ENCODE measurements at regions not wholly inside any gene's neighbourhood (a gene's known extent, or its start where the extent isn't known, plus 50 kb on each side); places are given as distances from the start of the nearest gene placed in this dataset.

GRCh38 chr10:129030996-129031843, 435.8 kb upstream of the MGMT start:
- H3K9me3 ChIP-seq (ENCODE audit: control insufficient read depth, low read length): no peaks in the 10 kb centered on the region
- H3K4me3 ChIP-seq (ENCODE audit: low read length): no peak overlapping the region
- no peaks in the 10 kb centered on the region for H3K36me3 ChIP-seq (ENCODE audit: control insufficient read depth, insufficient read depth, low read length)
- H3K4me1 ChIP-seq (ENCODE audit: control insufficient read depth, insufficient read depth, low read length): no peaks in the 10 kb centered on the region
- H3K27me3 ChIP-seq (ENCODE audit: control insufficient read depth, insufficient read depth, low read length): peaks cover 36% of the 10 kb centered on the region
- H3K9ac ChIP-seq (ENCODE audit: low read length): no peak overlapping the region

- H3K36me3 ChIP-seq (ENCODE audit: control insufficient read depth, insufficient read depth, low read length): no peaks in the 10 kb centered on the region
- H3K4me1 ChIP-seq (ENCODE audit: control insufficient read depth, insufficient read depth, low read length): no peaks in the 10 kb centered on the region
- H3K27me3 ChIP-seq (ENCODE audit: control insufficient read depth, insufficient read depth, low read length): peaks cover 39% of the 10 kb centered on the region
- no peak overlapping the region for H3K4me3 ChIP-seq (ENCODE audit: low read length)
- no peak overlapping the region for H3K9ac ChIP-seq (ENCODE audit: low read length)
- H3K9me3 ChIP-seq (ENCODE audit: control insufficient read depth, low read length): no peaks in the 10 kb centered on the region
Observed at GRCh38 chr10:129031844-129032150, 435.2 kb upstream of the MGMT start.

- no peaks in the 10 kb centered on the region for H3K4me1 ChIP-seq (ENCODE audit: control insufficient read depth, insufficient read depth, low read length)
- H3K9me3 ChIP-seq (ENCODE audit: control insufficient read depth, low read length): no peaks in the 10 kb centered on the region
- peaks cover 39% of the 10 kb centered on the region for H3K27me3 ChIP-seq (ENCODE audit: control insufficient read depth, insufficient read depth, low read length)
Observed at GRCh38 chr10:129032372-129033313, 434.4 kb upstream of the MGMT start.

GRCh38 chr10:129033340-129033739, 433.7 kb upstream of the MGMT start:
- Histone ChIP-seq H3K9me3 (ENCODE audit: control insufficient read depth, low read length) (no peaks in the 10 kb centered on the region), H3K9ac (ENCODE audit: low read length) (no peak overlapping the region), H3K36me3 (ENCODE audit: control insufficient read depth, insufficient read depth, low read length) (no peaks in the 10 kb centered on the region), H3K4me1 (ENCODE audit: control insufficient read depth, insufficient read depth, low read length) (no peaks in the 10 kb centered on the region), H3K4me3 (ENCODE audit: low read length) (no peak overlapping the region), H3K27me3 (ENCODE audit: control insufficient read depth, insufficient read depth, low read length) (peaks cover 39% of the 10 kb centered on the region)

More at GRCh38 chr10:129032372-129033313, 434.4 kb upstream of the MGMT start:
- H3K4me3 ChIP-seq (ENCODE audit: low read length): no peak overlapping the region
- H3K9ac ChIP-seq (ENCODE audit: low read length): no peak overlapping the region
- H3K36me3 ChIP-seq (ENCODE audit: control insufficient read depth, insufficient read depth, low read length): no peaks in the 10 kb centered on the region

- no peak overlapping the region for H3K9ac ChIP-seq (ENCODE audit: low read length)
- no peaks in the 10 kb centered on the region for H3K36me3 ChIP-seq (ENCODE audit: control insufficient read depth, insufficient read depth, low read length)
- no peaks in the 10 kb centered on the region for H3K9me3 ChIP-seq (ENCODE audit: control insufficient read depth, low read length)
- no peak overlapping the region for H3K4me3 ChIP-seq (ENCODE audit: low read length)
- peaks cover 39% of the 10 kb centered on the region for H3K27me3 ChIP-seq (ENCODE audit: control insufficient read depth, insufficient read depth, low read length)
- H3K4me1 ChIP-seq (ENCODE audit: control insufficient read depth, insufficient read depth, low read length): no peaks in the 10 kb centered on the region
Observed at GRCh38 chr10:129033790-129034272, 433.2 kb upstream of the MGMT start.

- peaks cover 39% of the 10 kb centered on the region for H3K27me3 ChIP-seq (ENCODE audit: control insufficient read depth, insufficient read depth, low read length)
- H3K9me3 ChIP-seq (ENCODE audit: control insufficient read depth, low read length): no peaks in the 10 kb centered on the region
- no peaks in the 10 kb centered on the region for H3K4me1 ChIP-seq (ENCODE audit: control insufficient read depth, insufficient read depth, low read length)
- H3K4me3 ChIP-seq (ENCODE audit: low read length): no peak overlapping the region
- no peaks in the 10 kb centered on the region for H3K36me3 ChIP-seq (ENCODE audit: control insufficient read depth, insufficient read depth, low read length)
- H3K9ac ChIP-seq (ENCODE audit: low read length): no peak overlapping the region
Observed at GRCh38 chr10:129035052-129035827, 431.8 kb upstream of the MGMT start.

- Histone ChIP-seq H3K9me3 (ENCODE audit: control insufficient read depth, low read length) (no peaks in the 10 kb centered on the region), H3K4me1 (ENCODE audit: control insufficient read depth, insufficient read depth, low read length) (no peaks in the 10 kb centered on the region), H3K9ac (ENCODE audit: low read length) (no peak overlapping the region), H3K4me3 (ENCODE audit: low read length) (no peak overlapping the region), H3K27me3 (ENCODE audit: control insufficient read depth, insufficient read depth, low read length) (peaks cover 15% of the 10 kb centered on the region), H3K36me3 (ENCODE audit: control insufficient read depth, insufficient read depth, low read length) (no peaks in the 10 kb centered on the region)
Observed at GRCh38 chr10:129038522-129038921, 428.5 kb upstream of the MGMT start.

- no peak overlapping the region for H3K9ac ChIP-seq (ENCODE audit: low read length)
- no peak overlapping the region for H3K4me3 ChIP-seq (ENCODE audit: low read length)
- H3K9me3 ChIP-seq (ENCODE audit: control insufficient read depth, low read length): no peaks in the 10 kb centered on the region
- peaks cover 8% of the 10 kb centered on the region for H3K27me3 ChIP-seq (ENCODE audit: control insufficient read depth, insufficient read depth, low read length)
- H3K36me3 ChIP-seq (ENCODE audit: control insufficient read depth, insufficient read depth, low read length): no peaks in the 10 kb centered on the region
- no peaks in the 10 kb centered on the region for H3K4me1 ChIP-seq (ENCODE audit: control insufficient read depth, insufficient read depth, low read length)
Observed at GRCh38 chr10:129039406-129040370, 427.4 kb upstream of the MGMT start.

GRCh38 chr10:129040377-129040776, 426.7 kb upstream of the MGMT start:
- H3K36me3 ChIP-seq (ENCODE audit: control insufficient read depth, insufficient read depth, low read length): no peaks in the 10 kb centered on the region
- H3K27me3 ChIP-seq (ENCODE audit: control insufficient read depth, insufficient read depth, low read length): peaks cover 8% of the 10 kb centered on the region
- no peak overlapping the region for H3K4me3 ChIP-seq (ENCODE audit: low read length)
- no peaks in the 10 kb centered on the region for H3K4me1 ChIP-seq (ENCODE audit: control insufficient read depth, insufficient read depth, low read length)
- no peaks in the 10 kb centered on the region for H3K9me3 ChIP-seq (ENCODE audit: control insufficient read depth, low read length)
- no peak overlapping the region for H3K9ac ChIP-seq (ENCODE audit: low read length)

GRCh38 chr10:129041916-129042315, 425.1 kb upstream of the MGMT start:
- Histone ChIP-seq H3K9me3 (ENCODE audit: control insufficient read depth, low read length) (no peaks in the 10 kb centered on the region), H3K27me3 (ENCODE audit: control insufficient read depth, insufficient read depth, low read length) (no peaks in the 10 kb centered on the region), H3K36me3 (ENCODE audit: control insufficient read depth, insufficient read depth, low read length) (no peaks in the 10 kb centered on the region), H3K4me1 (ENCODE audit: control insufficient read depth, insufficient read depth, low read length) (no peaks in the 10 kb centered on the region), H3K4me3 (ENCODE audit: low read length) (no peak overlapping the region), H3K9ac (ENCODE audit: low read length) (no peak overlapping the region)

All from mucosa of stomach (tissue), 1 donor.